NCI-H446 treated with DMSO at 0.1 percent for 48 hours (cell line): ENCODE measurements at regions not wholly inside any gene's neighbourhood (a gene's known extent, or its start where the extent isn't known, plus 50 kb on each side); places are given as distances from the start of the nearest gene placed in this dataset.

Experiments used
- DNase-seq: peaks from one replicate; lab custom pipeline; 2025; lab: John Stamatoyannopoulos, UW

DNA sequence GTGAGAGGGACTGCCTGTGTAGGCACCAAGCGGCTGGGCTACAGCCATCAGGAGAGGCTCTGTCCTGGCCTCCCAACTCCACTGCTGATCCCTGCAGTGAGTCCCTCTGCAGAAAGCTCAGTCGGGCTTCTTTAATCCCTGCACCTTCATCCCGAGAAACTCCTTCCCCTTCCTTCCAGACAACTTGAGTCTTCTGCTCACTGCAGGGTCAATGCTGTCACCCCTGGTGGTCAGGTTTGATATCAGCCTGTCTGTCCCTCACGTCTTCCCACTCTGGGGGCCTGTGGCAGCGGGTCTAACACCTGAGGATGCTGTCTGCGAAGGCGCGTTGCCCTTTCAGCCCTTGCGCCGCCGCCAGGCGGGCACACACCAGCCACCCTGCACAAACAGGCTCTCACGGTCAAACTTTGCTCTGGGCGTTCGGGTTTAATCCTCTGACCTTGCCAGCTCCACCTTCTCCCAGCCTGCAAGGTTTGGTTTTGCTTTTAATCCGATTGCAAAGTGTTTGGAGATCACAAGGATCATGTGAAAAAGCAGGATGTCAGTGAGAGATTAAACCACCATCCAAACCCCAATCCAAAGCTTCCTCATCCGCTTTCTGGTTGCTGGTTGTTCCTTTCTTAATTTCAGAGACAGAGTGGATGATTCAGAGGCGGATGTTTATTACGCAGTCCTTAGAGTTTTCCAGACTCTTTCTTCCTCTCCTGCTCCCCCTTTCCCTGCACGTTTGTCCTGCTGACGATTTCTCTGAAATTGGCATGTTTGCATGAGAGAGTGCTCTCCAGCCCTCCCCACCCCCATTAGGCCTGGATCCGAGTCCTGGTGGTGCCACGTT is 74.8 kb upstream of the SLC34A2 start:
- DNase-seq: no peak

DNA sequence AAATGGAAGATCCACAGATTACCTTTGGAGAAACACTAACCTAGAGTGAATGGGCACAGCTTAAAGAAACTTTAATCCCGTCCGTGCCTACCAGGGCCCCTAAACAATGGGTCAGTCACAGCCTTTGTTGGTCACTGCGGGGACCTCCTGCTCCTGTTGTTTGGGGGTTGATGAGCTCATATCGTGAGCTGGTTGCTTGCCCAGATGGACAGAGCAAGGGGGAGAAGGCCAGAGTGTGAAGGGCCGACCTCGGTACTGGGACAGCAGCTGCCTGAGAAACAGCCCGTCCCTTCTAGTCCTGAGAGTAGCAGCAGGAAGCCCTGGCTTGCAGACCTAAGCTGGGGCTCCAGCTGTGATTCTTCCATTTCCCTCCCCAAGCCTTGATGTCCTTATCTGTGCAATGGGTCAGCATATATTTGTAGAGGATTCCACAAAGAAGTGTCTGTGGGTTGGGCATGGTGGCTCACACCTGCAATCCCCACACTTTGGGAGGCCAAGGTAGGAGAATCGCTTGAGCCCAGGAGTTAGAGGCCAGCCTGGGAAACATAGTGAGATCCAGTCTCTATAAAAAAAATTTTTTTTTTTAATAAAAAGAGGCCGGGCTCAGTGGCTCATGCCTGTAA is 69.6 kb upstream of the SLC34A2 start:
- no peak for DNase-seq

DNA sequence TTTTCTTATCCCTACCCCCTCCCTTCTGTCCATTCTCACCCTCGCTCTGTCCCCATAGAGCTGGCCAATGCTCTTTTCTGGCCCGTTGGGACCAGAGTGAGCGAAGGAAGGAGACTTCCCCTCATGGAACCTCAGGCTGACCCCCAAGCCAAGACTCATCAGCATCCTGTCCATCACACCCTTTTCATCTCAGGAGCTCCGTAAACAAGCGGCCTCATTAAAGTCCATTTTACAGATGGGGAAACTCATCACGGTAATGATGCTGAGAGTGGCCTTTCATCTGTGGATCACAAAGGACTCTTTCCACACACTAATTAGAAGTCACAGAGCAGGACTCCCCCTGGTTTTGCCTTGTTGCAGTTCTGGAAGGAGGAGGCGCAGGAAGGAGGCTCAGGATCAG is 67.4 kb upstream of the SLC34A2 start:
- DNase-seq: no peak

DNA sequence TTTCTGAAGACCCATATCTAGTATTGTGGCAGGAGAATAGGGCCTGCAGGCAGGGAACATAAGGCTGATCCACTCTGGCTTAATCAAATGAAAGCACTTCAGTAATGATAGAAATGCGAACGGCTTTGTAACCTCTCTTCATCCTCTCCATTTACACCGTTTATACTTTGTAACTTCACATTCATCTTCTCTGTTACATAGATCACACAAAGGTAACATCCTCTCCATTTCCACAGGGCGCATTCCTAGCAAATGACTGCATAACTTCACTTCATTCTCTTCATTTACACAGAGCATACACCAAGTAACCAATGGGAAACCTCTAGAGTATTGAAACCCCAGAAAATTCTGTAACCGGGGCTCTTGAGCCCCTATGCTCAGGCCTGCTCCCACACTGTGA is 65.5 kb upstream of the SLC34A2 start:
- no peak for DNase-seq

DNA sequence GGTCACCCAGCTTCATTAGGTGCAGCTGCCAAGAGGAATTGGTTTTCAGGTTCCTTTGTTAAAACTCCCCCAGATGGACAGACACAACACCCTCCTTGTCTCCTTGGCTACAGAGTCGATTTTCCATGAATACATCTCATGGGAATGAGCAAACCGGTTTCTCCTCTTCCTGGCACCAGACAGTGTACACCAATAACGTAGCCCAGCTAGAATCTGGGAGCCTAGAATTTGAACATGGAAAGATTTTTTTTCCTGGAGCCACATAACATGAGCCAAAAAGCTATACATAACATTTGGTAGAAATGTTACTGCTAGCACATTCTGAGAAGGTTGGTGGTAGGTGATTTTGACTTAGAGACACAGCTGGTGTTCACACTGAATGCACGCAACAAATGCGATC is 62.9 kb upstream of the SLC34A2 start:
- no peak for DNase-seq
